ENCODE measurements at regions not wholly inside any gene's neighbourhood (a gene's known extent, or its start where the extent isn't known, plus 50 kb on each side); places are given as distances from the start of the nearest gene placed in this dataset.
A peak's percentile ranks its signal among the peaks of the same experiment; 100 is the strongest.

DNA sequence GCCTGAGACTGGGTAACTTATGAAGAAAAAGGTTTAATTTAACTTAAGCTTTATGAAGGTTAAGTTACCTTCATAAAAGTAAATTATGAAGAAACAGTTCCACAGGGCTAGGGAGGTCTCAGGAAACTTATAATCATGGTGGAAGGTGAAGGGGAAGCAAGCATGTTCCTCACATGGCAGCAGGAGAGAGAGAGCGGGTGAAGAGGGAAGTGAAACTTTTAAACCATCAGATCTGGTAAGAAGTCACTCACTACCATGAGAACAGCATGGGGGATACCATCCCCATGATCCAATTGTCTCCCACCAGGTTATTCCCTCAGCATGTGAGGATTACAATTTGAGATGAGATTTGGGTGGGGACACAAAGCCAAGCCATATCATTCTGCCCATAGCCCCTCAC lies 944.7 kb upstream of the NDST4 start:
- no peak for DNase-seq (ENCODE audit: low read depth)
- TF ChIP-seq, protein P1, sequence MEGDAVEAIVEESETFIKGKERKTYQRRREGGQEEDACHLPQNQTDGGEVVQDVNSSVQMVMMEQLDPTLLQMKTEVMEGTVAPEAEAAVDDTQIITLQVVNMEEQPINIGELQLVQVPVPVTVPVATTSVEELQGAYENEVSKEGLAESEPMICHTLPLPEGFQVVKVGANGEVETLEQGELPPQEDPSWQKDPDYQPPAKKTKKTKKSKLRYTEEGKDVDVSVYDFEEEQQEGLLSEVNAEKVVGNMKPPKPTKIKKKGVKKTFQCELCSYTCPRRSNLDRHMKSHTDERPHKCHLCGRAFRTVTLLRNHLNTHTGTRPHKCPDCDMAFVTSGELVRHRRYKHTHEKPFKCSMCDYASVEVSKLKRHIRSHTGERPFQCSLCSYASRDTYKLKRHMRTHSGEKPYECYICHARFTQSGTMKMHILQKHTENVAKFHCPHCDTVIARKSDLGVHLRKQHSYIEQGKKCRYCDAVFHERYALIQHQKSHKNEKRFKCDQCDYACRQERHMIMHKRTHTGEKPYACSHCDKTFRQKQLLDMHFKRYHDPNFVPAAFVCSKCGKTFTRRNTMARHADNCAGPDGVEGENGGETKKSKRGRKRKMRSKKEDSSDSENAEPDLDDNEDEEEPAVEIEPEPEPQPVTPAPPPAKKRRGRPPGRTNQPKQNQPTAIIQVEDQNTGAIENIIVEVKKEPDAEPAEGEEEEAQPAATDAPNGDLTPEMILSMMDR (IDR thresholded peaks at IDR 0.05; ENCODE audit: control insufficient read depth, extremely low read depth, insufficient read depth), result no peak
- H3K4me3 ChIP-seq (ENCODE audit: low read depth, low read length), result no peak overlapping the region

DNA sequence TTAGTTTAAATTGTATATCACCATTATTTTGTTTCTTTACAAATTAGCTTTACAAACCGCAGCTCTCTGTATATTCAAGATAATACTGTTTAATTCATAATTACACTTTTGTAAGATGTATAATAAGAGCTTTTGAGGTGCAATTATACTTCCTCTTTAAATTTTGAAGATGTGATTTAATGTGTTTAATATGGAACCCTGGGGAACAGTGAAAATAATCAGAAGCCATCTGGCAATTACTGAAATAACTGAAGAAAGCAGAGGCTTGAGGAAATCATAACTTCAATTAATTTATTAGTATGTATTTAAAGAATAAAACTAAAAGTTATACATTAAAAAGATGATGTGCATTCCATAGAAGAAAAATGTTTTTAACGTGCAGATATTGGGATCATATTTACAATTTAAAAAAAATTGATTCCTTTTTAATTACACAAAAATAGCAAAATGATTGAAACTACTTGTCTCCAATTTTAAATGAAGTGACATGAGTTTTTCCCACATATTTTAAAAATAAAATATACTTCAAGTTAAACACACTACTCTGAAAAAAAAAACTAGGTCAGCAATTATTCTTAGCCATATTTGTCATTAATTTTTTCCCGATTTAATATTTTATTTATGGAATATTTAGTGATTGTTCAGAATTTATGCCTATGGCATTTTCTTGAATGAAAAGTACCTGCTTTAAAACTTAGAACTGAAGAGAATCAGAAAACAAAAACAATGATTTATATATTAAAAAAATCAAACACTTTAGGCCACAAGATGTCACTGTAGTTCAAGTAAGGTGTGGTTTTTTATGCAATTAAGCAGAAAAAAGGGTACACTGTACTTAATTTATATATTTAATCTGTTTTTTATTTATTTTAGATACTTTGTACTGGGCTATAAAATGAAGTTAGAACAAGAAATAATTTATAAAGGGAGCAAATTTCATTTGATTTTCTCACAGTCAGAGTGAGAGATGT lies 942.7 kb upstream of the NDST4 start:
- DNase-seq (ENCODE audit: low read depth), result no peak

DNA sequence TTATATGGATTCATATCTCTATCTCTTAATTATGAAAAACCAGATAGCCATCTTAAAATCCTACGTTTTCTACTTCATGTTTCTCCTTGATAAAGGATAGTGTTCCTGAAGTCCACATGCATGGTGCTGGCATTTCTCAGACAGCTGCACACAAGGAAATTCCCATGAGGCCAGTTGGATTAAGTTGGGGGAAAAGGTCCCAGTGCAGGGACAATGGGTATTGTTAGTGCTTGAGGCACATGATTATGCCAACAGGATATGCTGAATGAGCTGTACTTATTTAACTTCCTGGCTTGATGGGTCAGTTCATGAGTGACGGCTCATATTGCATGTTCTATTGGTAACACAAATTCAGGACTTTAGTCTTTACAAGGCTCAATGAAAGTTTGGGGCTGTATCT lies 913.9 kb upstream of the NDST4 start:
- no peak for DNase-seq (ENCODE audit: low read depth)
- no peak overlapping the region for H3K4me3 ChIP-seq (ENCODE audit: low read depth, low read length)
- TF ChIP-seq, protein P1 (IDR thresholded peaks at IDR 0.05; ENCODE audit: control insufficient read depth, extremely low read depth, insufficient read depth), result no peak

More for the DNA sequence above, 942.7 kb upstream of the NDST4 start:
- no peak overlapping the region for H3K4me3 ChIP-seq (ENCODE audit: low read depth, low read length)
- TF ChIP-seq, protein P1 (IDR thresholded peaks at IDR 0.05; ENCODE audit: control insufficient read depth, extremely low read depth, insufficient read depth), result peak; percentile 47

DNA sequence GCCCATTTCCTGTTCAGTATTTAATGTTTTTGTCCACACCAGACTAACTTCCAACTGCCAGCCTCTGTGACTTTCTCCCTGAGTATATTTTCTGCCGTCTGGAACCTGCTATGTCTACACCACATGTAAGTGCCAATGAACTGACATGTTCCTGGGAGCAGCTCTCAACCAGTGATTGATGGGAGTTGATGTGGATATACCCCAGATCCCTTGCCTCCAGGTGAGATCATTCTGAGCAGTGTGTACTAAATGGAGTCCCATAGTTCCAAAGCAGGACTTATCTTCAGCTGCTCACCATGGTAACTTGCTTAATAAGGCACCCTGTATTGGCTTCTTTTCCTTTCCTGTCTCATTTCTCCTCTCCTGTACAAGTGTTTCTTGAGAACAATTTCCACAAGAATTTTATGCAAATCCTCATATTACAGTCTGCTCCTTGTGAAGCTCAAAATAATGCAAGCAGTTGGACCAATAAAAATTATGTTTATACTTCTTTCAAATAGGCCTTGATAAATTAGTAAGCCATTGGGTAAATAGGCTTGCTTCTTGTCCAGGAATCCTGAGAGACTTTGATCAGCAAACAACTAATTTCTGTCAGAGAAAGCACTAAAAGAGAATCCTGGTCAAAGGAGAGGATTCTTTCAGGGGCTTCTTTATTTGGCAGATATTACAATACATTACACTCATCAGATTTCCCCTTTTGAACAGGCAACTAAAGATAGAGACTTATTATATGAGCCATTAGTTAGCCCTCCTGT lies 911.7 kb upstream of the NDST4 start:
- no peak for DNase-seq (ENCODE audit: low read depth)
- TF ChIP-seq, protein P1 (IDR thresholded peaks at IDR 0.05; ENCODE audit: control insufficient read depth, extremely low read depth, insufficient read depth), result no peak
- H3K4me3 ChIP-seq (ENCODE audit: low read depth, low read length), result no peak overlapping the region

DNA sequence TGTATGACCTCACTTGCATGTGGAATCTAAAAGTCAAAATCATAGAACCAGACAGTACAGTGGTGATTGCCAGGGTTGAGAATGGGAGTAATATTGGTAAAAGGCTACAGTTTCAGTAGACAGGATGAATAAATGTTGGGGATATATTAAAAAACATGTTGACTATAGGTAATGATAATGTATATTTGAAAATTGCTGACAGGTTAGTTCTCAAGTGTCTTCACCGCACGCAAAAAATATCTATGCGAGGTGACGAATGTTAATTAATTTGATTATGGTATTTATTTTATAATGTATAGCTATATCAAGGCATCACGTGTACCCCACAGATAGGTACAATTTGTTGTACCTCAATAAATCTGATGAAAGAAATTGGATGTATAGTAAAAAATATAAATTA lies 909.6 kb upstream of the NDST4 start:
- TF ChIP-seq, protein P1 (IDR thresholded peaks at IDR 0.05; ENCODE audit: control insufficient read depth, extremely low read depth, insufficient read depth), result no peak
- no peak overlapping the region for H3K4me3 ChIP-seq (ENCODE audit: low read depth, low read length)
- DNase-seq (ENCODE audit: low read depth), result no peak

DNA sequence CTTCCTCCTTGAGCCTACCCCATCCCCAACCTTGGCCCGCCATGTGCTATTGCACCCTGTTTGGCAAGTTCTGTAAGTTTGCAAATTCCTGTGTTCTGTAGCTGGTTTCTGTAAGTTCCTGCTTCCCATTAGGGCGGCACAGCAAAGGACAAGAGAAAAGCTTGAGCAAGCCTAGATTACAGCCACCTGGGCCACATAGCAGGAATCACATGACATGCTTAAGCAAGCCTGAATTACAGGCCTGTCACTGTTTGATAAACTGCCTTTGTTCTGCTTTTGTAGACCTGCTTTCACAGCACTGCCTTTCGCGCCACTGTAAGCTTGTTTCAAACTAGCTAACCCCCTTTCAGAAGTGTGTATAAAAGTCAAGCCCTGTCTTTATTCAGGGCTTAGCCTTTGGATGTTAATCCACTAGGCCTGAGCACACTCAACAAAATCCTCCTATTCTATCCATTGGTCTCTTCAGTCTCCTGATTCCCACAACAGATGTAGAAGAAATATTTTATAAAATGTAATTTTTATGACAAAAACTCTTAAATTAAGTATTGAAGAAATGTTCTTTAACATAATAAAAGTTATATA lies 906.8 kb upstream of the NDST4 start:
- TF ChIP-seq, protein P1 (IDR thresholded peaks at IDR 0.05; ENCODE audit: control insufficient read depth, extremely low read depth, insufficient read depth), result no peak
- no peak for DNase-seq (ENCODE audit: low read depth)
- H3K4me3 ChIP-seq (ENCODE audit: low read depth, low read length), result no peak overlapping the region

Data from LNCaP clone FGC (cell line).